Germinal center (tissue), 1 donor: ENCODE measurements at regions not wholly inside any gene's neighbourhood (a gene's known extent, or its start where the extent isn't known, plus 50 kb on each side); places are given as distances from the start of the nearest gene placed in this dataset.
"Not testable (repeated sequence)": the region's sequence is repeated elsewhere in the genome, so short reads cannot be mapped to it uniquely, and the experiment has no call there.

Experiments
- DNase-seq: peaks from one replicate; pipeline ENCODE4 v3.0.0; 2012; ENCODE audit warnings: mixed read lengths, low spot score

DNA sequence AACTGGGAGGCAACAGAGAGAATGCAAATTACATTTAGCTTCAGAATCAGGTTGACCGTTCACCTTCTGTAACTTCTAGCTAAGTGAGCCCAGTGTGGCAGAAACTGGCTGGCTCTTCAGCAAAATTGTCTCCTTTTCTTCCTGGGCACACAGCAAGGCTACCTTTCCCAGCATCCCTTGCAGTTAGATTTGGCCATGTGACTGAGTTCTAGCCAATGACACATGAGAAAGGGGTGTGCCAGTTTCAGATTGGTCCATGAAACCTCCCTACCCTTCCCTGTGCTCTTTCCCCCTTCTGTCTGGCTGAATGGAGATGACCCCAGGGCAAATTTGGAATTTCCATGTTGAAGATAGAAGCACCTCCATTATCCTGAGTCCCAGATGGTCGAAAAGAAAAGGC, 72.5 kb upstream of the SMIM23 start:
- DNase-seq, result no peak

- no peak for DNase-seq
Observed at GRCh38 chr5:171714261-171714660, 71.4 kb upstream of the SMIM23 start.

DNA sequence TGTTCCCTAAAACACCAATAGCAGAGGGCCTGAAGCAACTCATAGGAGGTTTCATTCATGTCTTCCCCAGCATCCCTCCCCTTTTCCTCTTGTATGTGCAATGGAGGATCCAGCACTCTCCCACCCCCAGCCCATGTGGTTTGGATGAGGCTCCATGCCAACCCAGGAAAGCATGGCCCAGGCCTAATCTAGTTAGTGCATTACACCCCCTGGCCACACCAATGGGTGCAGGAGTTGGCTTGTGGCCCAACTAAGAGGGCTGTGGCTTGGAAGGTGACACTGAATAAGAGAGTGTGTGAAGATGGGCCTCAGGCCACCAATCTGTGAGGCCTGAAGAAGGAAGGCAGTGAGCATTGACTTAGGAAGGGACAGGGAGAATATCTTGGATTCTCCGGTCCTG, 70.8 kb upstream of the SMIM23 start:
- no peak for DNase-seq

DNA sequence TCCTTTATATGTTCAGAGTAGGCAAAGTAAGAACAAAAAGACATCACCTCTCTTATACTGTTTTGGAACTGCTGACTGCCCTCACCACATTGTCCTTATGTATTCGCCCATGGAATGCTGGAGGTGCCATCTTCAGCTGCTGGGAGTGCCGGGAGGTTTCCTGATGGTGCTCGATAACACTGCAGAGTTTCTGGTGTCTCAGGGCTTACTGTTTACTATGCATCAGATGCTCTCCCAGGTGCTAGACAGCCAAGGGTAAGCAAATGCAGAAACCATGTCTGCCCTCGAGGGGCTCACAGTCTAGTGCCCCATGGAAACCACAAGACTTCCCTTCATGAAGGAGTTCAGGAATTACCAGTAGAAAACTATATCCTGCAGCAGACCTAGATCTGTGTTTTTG, 70.1 kb upstream of the SMIM23 start:
- no peak for DNase-seq

GRCh38 chr5:171720086-171720485, 65.5 kb upstream of the SMIM23 start:
- DNase-seq, result no peak

DNA sequence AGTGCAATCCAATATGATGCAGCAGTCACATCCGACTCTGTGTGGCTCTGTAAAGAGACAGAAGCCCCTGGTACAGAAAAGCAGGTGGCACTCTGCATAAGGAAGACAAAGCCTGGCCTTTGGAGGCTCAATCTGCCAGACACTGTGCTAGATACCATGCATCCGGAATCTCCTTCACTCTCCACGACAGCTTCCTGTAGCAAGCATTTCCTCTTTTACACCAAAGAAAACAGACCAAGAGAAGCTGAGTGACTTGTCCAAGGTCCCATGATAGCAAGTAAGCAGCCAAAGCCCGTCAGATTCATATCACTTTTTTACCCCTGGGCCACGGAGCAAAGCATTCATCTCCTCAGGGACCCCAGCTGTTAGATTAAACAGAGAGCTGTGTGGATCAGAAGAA, 64.2 kb upstream of the SMIM23 start:
- no peak for DNase-seq

DNA sequence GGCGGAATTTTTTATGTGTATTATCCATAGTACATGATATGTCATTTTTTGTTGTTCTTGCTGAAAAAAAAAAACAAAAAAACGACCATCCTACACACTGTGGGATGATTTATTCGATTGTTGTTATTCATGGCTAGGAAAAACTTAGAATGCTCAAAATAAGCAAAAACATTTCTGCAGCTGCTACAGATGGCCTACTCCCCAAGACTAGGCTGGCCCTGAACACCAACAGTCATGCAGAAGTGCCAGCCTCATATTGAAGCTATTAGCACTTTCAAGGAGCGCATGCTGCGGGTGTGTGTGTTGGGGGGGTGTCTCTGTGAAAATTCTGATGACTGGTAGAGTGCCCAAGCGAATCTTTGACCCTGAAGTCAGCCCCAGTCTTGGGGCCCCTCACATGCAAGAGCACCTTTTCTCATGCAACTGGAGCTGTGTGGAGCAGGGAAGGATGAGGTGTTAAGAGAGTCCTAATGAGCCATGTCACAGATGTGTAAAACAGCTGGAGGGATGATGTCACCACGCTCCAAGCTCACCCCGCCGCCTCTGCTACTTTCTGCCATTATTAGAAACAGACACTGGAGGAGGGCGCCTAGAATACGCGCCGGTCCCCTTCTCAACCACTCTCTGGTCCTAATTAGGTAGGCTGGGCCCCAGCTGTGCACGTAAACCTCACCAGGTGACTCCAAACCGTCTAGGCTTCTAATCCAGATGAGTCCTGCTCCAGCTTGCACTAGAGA, 61.0 kb upstream of the SMIM23 start:
- no peak for DNase-seq

DNA sequence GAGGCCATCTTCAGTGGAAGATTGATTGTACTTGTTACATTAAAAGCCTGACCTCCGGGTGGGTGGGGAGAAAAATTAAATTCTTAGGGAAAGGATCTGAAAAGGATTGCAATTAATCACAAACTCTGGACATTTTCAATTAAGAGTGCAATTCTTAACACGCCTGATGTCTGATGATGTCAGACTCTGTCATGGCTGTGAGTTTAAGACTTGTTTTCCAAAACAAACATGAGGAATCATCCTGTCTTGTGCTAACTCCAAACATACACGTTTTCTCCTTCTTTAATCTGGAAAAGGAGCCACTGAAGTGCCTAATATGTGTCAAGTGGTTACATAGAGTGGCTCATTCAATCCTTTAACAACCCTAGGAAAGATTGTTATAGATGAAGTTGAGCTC, 60.4 kb upstream of the SMIM23 start:
- DNase-seq, result no peak

DNA sequence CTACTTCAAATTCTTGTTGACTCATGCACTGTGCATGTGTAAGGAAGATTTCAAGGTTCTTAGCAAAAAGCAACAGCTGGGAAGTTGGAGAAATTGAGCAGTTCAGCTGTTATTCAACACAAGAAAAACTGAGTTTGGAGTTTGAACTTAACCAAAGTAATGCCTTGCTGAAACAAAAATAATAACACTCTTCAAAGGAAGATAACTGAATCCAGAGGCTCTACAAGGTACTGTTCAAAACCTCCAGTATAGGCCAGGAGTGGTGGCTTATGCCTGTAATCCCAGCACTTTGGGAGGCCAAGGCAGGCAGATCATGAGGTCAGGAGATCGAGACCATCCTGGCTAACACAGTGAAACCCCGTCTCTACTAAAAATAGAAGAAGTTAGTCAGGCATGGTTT, 58.8 kb upstream of the SMIM23 start:
- not testable (repeated sequence) for DNase-seq

DNA sequence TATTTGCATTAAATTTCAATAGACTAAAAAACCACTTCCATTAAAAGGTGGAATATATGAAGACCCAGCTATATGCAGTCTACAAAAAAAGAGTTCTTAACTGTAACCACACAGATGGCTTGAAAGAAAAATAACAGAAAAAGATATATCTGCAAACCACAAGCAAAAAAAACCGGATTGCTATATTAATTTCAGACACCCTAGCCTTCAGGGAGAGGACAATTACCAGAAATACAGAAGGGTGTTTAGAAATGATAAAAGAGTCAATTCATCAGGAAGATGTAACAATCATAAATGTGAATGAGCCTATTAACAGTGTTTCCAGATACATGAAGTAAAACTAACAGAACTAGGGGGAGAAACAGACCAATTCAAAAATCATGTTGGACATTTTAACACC, 56.9 kb upstream of the SMIM23 start:
- no peak for DNase-seq
